ENCODE measurements at regions not wholly inside any gene's neighbourhood (a gene's known extent, or its start where the extent isn't known, plus 50 kb on each side); places are given as distances from the start of the nearest gene placed in this dataset.
"Not testable (repeated sequence)": the region's sequence is repeated elsewhere in the genome, so short reads cannot be mapped to it uniquely, and the experiment has no call there.

- no peak for ATAC-seq (ENCODE audit: low read depth)
- no peaks in the 10 kb centered on the region for H3K9me3 Mint-ChIP-seq
- no peak for DNase-seq (ENCODE audit: low spot score in 2 of 2)
- H3K36me3 Mint-ChIP-seq = peaks cover 1% of the 10 kb centered on the region
- no peaks in the 10 kb centered on the region for H3K4me1 Mint-ChIP-seq
- peaks cover 4% of the 10 kb centered on the region for H3K27me3 Mint-ChIP-seq
- no peak overlapping the region for H3K27ac Mint-ChIP-seq
- no peak overlapping the region for H3K4me3 Mint-ChIP-seq
Observed at GRCh38 chr7:12929476-12930140, 242.2 kb downstream of the ARL4A start.

- no peaks in the 10 kb centered on the region for H3K9me3 Mint-ChIP-seq
- no peak overlapping the region for H3K4me3 Mint-ChIP-seq
- H3K36me3 Mint-ChIP-seq = peaks cover 1% of the 10 kb centered on the region
- H3K27ac Mint-ChIP-seq = no peak overlapping the region
- DNase-seq (ENCODE audit: low spot score in 2 of 2) (no peak), ATAC-seq (ENCODE audit: low read depth) (no peak)
- H3K27me3 Mint-ChIP-seq = peaks cover 4% of the 10 kb centered on the region
- H3K4me1 Mint-ChIP-seq = no peaks in the 10 kb centered on the region
Observed at GRCh38 chr7:12930534-12930933, 243.1 kb downstream of the ARL4A start.

GRCh38 chr7:12931465-12931864, 244.0 kb downstream of the ARL4A start:
- not testable (repeated sequence) for H3K27ac Mint-ChIP-seq; H3K27me3 Mint-ChIP-seq; H3K4me1 Mint-ChIP-seq; DNase-seq (ENCODE audit: low spot score in 2 of 2); ATAC-seq (ENCODE audit: low read depth); H3K36me3 Mint-ChIP-seq; H3K9me3 Mint-ChIP-seq; H3K4me3 Mint-ChIP-seq

- H3K4me3 Mint-ChIP-seq = no peak overlapping the region
- H3K27me3 Mint-ChIP-seq = peaks cover 6% of the 10 kb centered on the region
- H3K4me1 Mint-ChIP-seq = no peaks in the 10 kb centered on the region
- no peak for ATAC-seq (ENCODE audit: low read depth)
- no peak for DNase-seq (ENCODE audit: low spot score in 2 of 2)
- H3K36me3 Mint-ChIP-seq = peaks cover 2% of the 10 kb centered on the region
- peaks cover 6% of the 10 kb centered on the region for H3K9me3 Mint-ChIP-seq
- no peak overlapping the region for H3K27ac Mint-ChIP-seq
Observed at GRCh38 chr7:12939694-12940093, 252.3 kb downstream of the ARL4A start.

- Mint-ChIP-seq H3K4me1 (no peaks in the 10 kb centered on the region), H3K4me3 (no peak overlapping the region), H3K36me3 (peaks cover 2% of the 10 kb centered on the region), H3K27me3 (peaks cover 10% of the 10 kb centered on the region), H3K27ac (no peak overlapping the region), H3K9me3 (peaks cover 8% of the 10 kb centered on the region)
- no peak for ATAC-seq (ENCODE audit: low read depth)
- DNase-seq (ENCODE audit: low spot score in 2 of 2) = no peak
Observed at GRCh38 chr7:12941512-12941911, 254.1 kb downstream of the ARL4A start.

GRCh38 chr7:12942609-12943008, 255.2 kb downstream of the ARL4A start:
- ATAC-seq (ENCODE audit: low read depth) = no peak
- Mint-ChIP-seq H3K27me3 (peaks cover 10% of the 10 kb centered on the region), H3K9me3 (peaks cover 7% of the 10 kb centered on the region)

GRCh38 chr7:12943781-12944180, 256.3 kb downstream of the ARL4A start:
- Mint-ChIP-seq H3K27ac (no peak overlapping the region), H3K4me1 (no peaks in the 10 kb centered on the region), H3K36me3 (peaks cover 2% of the 10 kb centered on the region), H3K4me3 (no peak overlapping the region), H3K9me3 (peaks cover 7% of the 10 kb centered on the region), H3K27me3 (peaks cover 9% of the 10 kb centered on the region)
- ATAC-seq (ENCODE audit: low read depth) (no peak), DNase-seq (ENCODE audit: low spot score in 2 of 2) (no peak)

More at GRCh38 chr7:12942609-12943008, 255.2 kb downstream of the ARL4A start:
- Mint-ChIP-seq H3K27ac (no peak overlapping the region), H3K4me1 (no peaks in the 10 kb centered on the region), H3K36me3 (peaks cover 2% of the 10 kb centered on the region), H3K4me3 (no peak overlapping the region)
- no peak for DNase-seq (ENCODE audit: low spot score in 2 of 2)

GRCh38 chr7:12945901-12946300, 258.5 kb downstream of the ARL4A start:
- DNase-seq (ENCODE audit: low spot score in 2 of 2) = no peak
- Mint-ChIP-seq H3K9me3 (peaks cover 2% of the 10 kb centered on the region), H3K4me3 (no peak overlapping the region), H3K27me3 (peaks cover 4% of the 10 kb centered on the region), H3K36me3 (no peaks in the 10 kb centered on the region), H3K4me1 (no peaks in the 10 kb centered on the region), H3K27ac (no peak overlapping the region)
- ATAC-seq (ENCODE audit: low read depth) = no peak

- no peak overlapping the region for H3K27ac Mint-ChIP-seq
- H3K4me3 Mint-ChIP-seq = no peak overlapping the region
- ATAC-seq (ENCODE audit: low read depth) (no peak), DNase-seq (ENCODE audit: low spot score in 2 of 2) (no peak)
- H3K36me3 Mint-ChIP-seq = no peaks in the 10 kb centered on the region
- H3K4me1 Mint-ChIP-seq = no peaks in the 10 kb centered on the region
- H3K9me3 Mint-ChIP-seq = peaks cover 2% of the 10 kb centered on the region
- peaks cover 4% of the 10 kb centered on the region for H3K27me3 Mint-ChIP-seq
Observed at GRCh38 chr7:12947465-12947864, 260.0 kb downstream of the ARL4A start.

- Mint-ChIP-seq H3K27ac (no peak overlapping the region), H3K9me3 (peaks cover 2% of the 10 kb centered on the region), H3K27me3 (peaks cover 4% of the 10 kb centered on the region), H3K36me3 (no peaks in the 10 kb centered on the region), H3K4me1 (no peaks in the 10 kb centered on the region), H3K4me3 (no peak overlapping the region)
- ATAC-seq (ENCODE audit: low read depth) = no peak
- DNase-seq (ENCODE audit: low spot score in 2 of 2) = no peak
Observed at GRCh38 chr7:12949060-12949931, 261.9 kb downstream of the ARL4A start.

GRCh38 chr7:12951397-12951801, 264.0 kb downstream of the ARL4A start:
- H3K27me3 Mint-ChIP-seq = no peaks in the 10 kb centered on the region
- no peaks in the 10 kb centered on the region for H3K4me1 Mint-ChIP-seq
- H3K4me3 Mint-ChIP-seq = no peak overlapping the region
- H3K36me3 Mint-ChIP-seq = no peaks in the 10 kb centered on the region
- no peak for ATAC-seq (ENCODE audit: low read depth)
- no peaks in the 10 kb centered on the region for H3K9me3 Mint-ChIP-seq
- DNase-seq (ENCODE audit: low spot score in 2 of 2) = no peak
- H3K27ac Mint-ChIP-seq = no peak overlapping the region

GRCh38 chr7:12954380-12955033, 267.1 kb downstream of the ARL4A start:
- no peak overlapping the region for H3K27ac Mint-ChIP-seq
- H3K9me3 Mint-ChIP-seq = no peaks in the 10 kb centered on the region
- no peak overlapping the region for H3K4me3 Mint-ChIP-seq
- no peaks in the 10 kb centered on the region for H3K27me3 Mint-ChIP-seq
- DNase-seq (ENCODE audit: low spot score in 2 of 2) (no peak), ATAC-seq (ENCODE audit: low read depth) (no peak)
- no peaks in the 10 kb centered on the region for H3K4me1 Mint-ChIP-seq
- H3K36me3 Mint-ChIP-seq = no peaks in the 10 kb centered on the region

GRCh38 chr7:12957487-12957886, 270.1 kb downstream of the ARL4A start:
- Mint-ChIP-seq H3K27me3 (peaks cover 2% of the 10 kb centered on the region), H3K27ac (no peak overlapping the region), H3K4me1 (no peaks in the 10 kb centered on the region), H3K9me3 (no peaks in the 10 kb centered on the region), H3K4me3 (no peak overlapping the region), H3K36me3 (no peaks in the 10 kb centered on the region)
- ATAC-seq (ENCODE audit: low read depth) (no peak), DNase-seq (ENCODE audit: low spot score in 2 of 2) (no peak)

GRCh38 chr7:12961910-12962480, 274.6 kb downstream of the ARL4A start:
- peaks cover 6% of the 10 kb centered on the region for H3K27me3 Mint-ChIP-seq
- DNase-seq (ENCODE audit: low spot score in 2 of 2) = no peak
- no peaks in the 10 kb centered on the region for H3K36me3 Mint-ChIP-seq
- H3K4me3 Mint-ChIP-seq = no peak overlapping the region
- H3K27ac Mint-ChIP-seq = no peak overlapping the region
- H3K9me3 Mint-ChIP-seq = no peaks in the 10 kb centered on the region
- H3K4me1 Mint-ChIP-seq = no peaks in the 10 kb centered on the region
- ATAC-seq (ENCODE audit: low read depth) = no peak

Data from memory B cell (primary cell).